GM19239 (cell line): ENCODE measurements at regions not wholly inside any gene's neighbourhood (a gene's known extent, or its start where the extent isn't known, plus 50 kb on each side); places are given as distances from the start of the nearest gene placed in this dataset.
"Not testable (repeated sequence)": the region's sequence is repeated elsewhere in the genome, so short reads cannot be mapped to it uniquely, and the experiment has no call there.

Experiments
- DNase-seq: peaks from one replicate; pipeline ENCODE4 v3.0.0; 2011; ENCODE audit warnings: low spot score; ENCODE audit not compliant: insufficient read length
- FAIRE-seq: peaks from 2 replicates; lab custom pipeline; 2011; peaks lifted over from hg19 to GRCh38; lab: Jason Lieb, UNC

- DNase-seq (no peak), FAIRE-seq (peak; percentile 66)
These were observed 54.7 kb upstream of the ARSJ start for GRCh38 chr4:114034189-114034588.

- DNase-seq: no peak
- peak; percentile 40 for FAIRE-seq
These were observed 57.0 kb upstream of the ARSJ start for GRCh38 chr4:114036426-114036825.

- FAIRE-seq: no peak
- no peak for DNase-seq
These were observed 57.4 kb upstream of the ARSJ start for GRCh38 chr4:114036864-114037263.

GRCh38 chr4:114037988-114038387 is 58.5 kb upstream of the ARSJ start:
- FAIRE-seq: no peak

DNA sequence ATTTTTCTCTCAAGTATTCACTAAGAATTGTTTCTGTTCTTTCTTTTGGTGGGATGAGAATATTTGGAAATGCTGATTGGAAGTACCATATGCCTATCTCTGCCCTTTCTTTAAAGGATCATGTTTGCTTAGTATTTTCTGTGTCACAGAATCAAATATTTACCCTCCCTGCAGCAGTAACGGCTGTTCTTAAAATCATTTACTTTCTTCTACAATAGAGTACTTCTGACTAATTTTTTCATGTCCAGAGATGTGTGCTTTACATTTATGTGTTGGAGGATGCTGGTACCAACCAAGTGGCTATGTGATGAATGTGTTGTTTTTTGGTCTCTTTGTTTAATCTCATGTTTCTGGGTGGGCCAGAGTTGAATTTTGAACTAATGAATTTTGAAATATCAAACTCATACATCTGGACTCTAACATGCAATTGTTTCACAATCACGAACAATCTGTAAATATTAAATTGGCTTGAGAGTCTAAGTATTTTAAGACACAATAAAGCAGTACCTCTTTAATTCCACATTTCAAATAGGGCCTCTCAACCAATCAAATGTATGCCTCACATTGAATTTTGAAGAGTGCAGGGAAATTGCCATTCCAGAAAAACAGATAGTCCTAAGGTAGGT is 59.4 kb upstream of the ARSJ start:
- no peak for DNase-seq
- peak; percentile 57 for FAIRE-seq

More at GRCh38 chr4:114037988-114038387, 58.5 kb upstream of the ARSJ start:
- no peak for DNase-seq

- peak; percentile 23 for DNase-seq
- peak; percentile 86 for FAIRE-seq
These were observed 61.1 kb upstream of the ARSJ start for GRCh38 chr4:114040319-114041116.

DNA sequence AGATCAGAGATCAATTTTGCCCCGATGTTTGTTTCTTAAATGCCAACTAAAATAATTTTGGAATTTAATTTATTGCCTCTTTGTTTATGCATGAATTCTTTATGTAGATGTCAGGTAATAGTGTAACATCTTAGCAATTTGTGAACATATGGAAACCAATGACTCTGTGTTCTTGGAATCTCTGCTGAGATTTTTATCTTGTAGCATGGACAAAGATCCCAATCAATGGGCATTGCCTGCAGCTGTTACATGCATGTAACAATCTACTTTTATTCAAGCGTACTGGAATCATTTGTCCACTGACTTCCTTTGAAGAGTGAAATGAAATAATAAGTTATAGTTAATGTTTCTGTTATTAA is 61.6 kb upstream of the ARSJ start:
- DNase-seq (no peak), FAIRE-seq (no peak)

GRCh38 chr4:114043116-114043515 is 63.7 kb upstream of the ARSJ start:
- no peak for FAIRE-seq
- no peak for DNase-seq

GRCh38 chr4:114044351-114044750 is 64.9 kb upstream of the ARSJ start:
- DNase-seq, FAIRE-seq: not testable (repeated sequence)

DNA sequence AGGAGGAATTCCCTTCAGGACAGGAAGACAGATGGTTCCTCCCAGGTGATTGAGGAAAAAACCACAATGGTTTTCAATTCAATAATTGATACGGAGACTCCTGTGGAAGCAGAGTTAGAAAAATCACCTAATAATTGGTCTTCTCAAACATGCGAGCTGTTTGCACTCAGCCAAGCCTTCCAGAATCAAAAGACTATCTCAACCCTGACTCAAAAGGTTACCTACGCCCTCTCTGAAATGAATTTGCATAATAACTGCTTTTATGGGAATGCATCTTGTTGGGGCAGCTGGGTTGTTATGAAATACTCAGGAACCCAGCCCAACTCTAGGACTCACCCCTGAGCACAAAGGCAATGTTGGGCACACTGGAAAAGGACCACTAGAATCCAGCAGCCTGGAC is 66.9 kb upstream of the ARSJ start:
- FAIRE-seq (no peak), DNase-seq (no peak)

DNA sequence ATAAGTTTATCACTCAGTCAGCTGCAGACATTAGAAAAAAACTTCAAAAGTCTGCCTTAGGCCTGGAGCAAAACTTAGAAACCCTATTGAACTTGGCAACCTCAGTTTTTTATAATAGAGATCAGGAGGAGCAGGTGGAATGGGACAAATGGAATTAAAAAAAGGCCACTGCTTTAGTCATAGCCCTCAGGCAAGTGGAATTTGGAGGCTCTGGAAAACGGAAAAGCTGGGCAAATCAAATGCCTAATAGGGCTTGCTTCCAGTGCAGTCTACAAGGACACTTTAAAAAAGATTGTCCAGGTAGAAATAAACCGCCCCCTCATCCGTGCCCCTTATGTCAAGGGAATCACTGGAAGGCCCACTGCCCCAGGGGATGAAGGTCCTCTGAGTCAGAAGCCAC is 68.7 kb upstream of the ARSJ start:
- DNase-seq, FAIRE-seq: not testable (repeated sequence)

- DNase-seq: no peak
These were observed 72.8 kb upstream of the ARSJ start for GRCh38 chr4:114052227-114052626.

GRCh38 chr4:114056599-114056998 is 77.2 kb upstream of the ARSJ start:
- FAIRE-seq (no peak), DNase-seq (no peak)

More at GRCh38 chr4:114052227-114052626, 72.8 kb upstream of the ARSJ start:
- no peak for FAIRE-seq

DNA sequence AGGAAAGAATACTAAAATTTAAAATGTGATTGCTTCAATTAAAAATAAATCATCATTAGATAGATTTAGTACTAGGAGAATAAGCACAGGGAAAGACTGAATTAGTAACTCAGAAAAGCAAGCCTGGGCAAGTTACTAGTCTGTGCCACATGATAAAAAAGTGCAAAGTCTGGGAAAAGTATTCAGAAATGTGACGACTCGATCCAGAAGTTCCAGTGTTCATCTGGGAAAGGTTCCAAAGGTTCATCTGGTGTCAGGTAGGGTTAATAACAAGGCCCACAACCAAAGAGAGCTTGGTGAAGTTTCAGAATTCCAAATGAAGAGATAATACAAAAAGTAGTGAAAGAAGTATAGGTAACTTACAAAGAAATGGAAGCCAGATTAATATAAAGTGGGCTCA is 78.3 kb upstream of the ARSJ start:
- FAIRE-seq (no peak), DNase-seq (no peak)

DNA sequence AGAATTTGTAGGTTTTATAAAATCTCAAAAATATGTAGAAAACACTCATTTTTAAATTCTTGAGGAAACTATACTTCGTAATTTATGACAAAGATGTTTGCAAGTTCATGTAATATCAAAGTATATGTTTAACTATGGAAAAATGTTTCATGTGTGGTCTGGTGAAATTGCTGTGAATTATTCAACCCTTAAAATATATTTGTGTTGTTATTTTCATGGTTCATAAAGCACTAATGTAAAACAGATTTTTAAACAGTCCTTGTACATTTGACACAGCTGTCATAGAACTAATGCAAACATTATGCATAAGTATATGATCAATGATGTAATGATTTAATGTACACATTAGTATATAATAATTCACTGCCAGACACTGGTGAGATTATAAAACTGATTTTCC is 83.1 kb upstream of the ARSJ start:
- FAIRE-seq (no peak), DNase-seq (no peak)

DNA sequence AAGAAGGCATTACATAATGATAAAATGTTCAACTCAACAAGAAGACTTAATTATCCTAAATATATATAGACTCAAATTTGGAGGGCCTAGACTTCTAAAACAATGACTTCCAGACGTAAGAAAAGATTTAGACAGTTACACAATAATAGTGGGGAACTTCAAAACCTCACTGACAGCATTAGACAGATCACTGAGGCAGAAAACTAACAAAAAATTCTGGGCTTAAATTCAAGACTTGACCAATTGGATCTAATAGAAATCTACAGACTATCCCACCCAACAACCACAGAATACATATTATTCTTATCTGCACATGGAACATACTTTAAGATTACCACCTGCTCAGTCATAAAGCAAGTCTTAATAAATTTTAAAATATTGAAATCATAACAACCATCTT is 93.3 kb upstream of the ARSJ start:
- FAIRE-seq: no peak
- DNase-seq: no peak

GRCh38 chr4:114076899-114077570 is 97.6 kb upstream of the ARSJ start:
- FAIRE-seq (no peak), DNase-seq (no peak)

- FAIRE-seq (no peak), DNase-seq (no peak)
These were observed 98.2 kb upstream of the ARSJ start for GRCh38 chr4:114077610-114078009.

- FAIRE-seq: no peak
- no peak for DNase-seq
These were observed 99.2 kb upstream of the ARSJ start for GRCh38 chr4:114078636-114079035.

DNA sequence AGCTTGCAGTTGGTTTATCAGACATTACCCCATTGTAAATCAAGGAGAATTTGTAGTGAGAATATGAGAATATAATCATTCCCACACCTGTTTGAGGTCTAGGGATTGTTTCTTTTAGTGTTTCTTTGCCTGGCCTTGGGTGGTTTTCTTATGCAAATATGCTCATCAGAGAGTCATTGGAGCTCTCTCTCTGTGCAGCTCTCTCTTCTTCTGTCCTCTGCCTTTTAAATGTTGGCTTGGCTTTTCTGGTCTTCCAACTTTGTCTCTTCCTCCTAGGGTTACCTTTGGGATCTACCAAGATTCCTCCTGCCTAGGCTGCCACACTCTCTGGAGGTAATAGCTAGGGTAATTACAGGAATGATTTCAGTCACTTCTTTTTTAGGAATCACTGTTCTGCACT is 102.3 kb upstream of the ARSJ start:
- DNase-seq (no peak), FAIRE-seq (no peak)

DNA sequence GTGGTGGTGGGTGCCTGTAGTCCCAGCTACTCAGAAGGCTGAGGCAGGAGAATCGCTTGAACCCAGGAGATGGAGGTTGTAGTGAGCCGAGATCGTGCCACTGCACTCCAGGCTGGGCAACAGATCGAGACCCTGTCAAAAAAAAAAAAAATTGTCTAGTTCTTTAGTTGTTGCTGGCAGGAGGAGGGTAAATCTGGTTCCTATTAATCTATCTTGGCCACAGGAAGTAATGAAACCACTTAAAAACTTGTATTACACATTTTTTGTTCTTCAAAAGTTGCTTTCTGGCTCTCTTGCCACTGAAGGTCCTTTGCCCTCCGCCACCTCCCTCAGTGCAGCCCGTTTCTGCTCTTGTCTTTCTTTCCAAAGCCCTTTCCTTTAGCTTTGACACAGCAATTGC is 102.9 kb upstream of the ARSJ start:
- FAIRE-seq (no peak), DNase-seq (no peak)
